HG03354 (cell line): ENCODE measurements at regions not wholly inside any gene's neighbourhood (a gene's known extent, or its start where the extent isn't known, plus 50 kb on each side); places are given as distances from the start of the nearest gene placed in this dataset.

Experiments
- ATAC-seq: cut with Tn5 transposase; IDR thresholded peaks from one replicate; pipeline ENCODE4 v1.9.1; 2021; ENCODE audit warnings: mild to moderate bottlenecking; ENCODE audit not compliant: unreplicated experiment, poor library complexity, severe bottlenecking

- ATAC-seq: no peak
Observed at GRCh38 chr1:14495381-14495780, 103.1 kb upstream of the KAZN start.

- ATAC-seq: no peak
Observed at GRCh38 chr1:14495996-14496395, 102.5 kb upstream of the KAZN start.

GRCh38 chr1:14498839-14499238 lies 99.6 kb upstream of the KAZN start:
- ATAC-seq: no peak

GRCh38 chr1:14499312-14500040 lies 99.0 kb upstream of the KAZN start:
- no peak for ATAC-seq

- no peak for ATAC-seq
Observed at GRCh38 chr1:14500041-14500440, 98.4 kb upstream of the KAZN start.

GRCh38 chr1:14500912-14501311 lies 97.6 kb upstream of the KAZN start:
- ATAC-seq: no peak

- no peak for ATAC-seq
Observed at GRCh38 chr1:14504517-14504916, 94.0 kb upstream of the KAZN start.

- ATAC-seq: no peak
Observed at GRCh38 chr1:14506471-14507255, 91.8 kb upstream of the KAZN start.

GRCh38 chr1:14507262-14507661 lies 91.2 kb upstream of the KAZN start:
- ATAC-seq: no peak

- ATAC-seq: no peak
Observed at GRCh38 chr1:14508613-14509012, 89.9 kb upstream of the KAZN start.

- no peak for ATAC-seq
Observed at GRCh38 chr1:14511166-14511680, 87.3 kb upstream of the KAZN start.

GRCh38 chr1:14511796-14512585 lies 86.5 kb upstream of the KAZN start:
- no peak for ATAC-seq

- no peak for ATAC-seq
Observed at GRCh38 chr1:14513111-14513510, 85.4 kb upstream of the KAZN start.

- no peak for ATAC-seq
Observed at GRCh38 chr1:14514739-14515138, 83.7 kb upstream of the KAZN start.

GRCh38 chr1:14516974-14517840 lies 81.3 kb upstream of the KAZN start:
- ATAC-seq: peak; percentile 45

GRCh38 chr1:14517841-14518180 lies 80.7 kb upstream of the KAZN start:
- ATAC-seq: peak; percentile 5

GRCh38 chr1:14519976-14520375 lies 78.5 kb upstream of the KAZN start:
- no peak for ATAC-seq

GRCh38 chr1:14520514-14521163 lies 77.8 kb upstream of the KAZN start:
- no peak for ATAC-seq

- ATAC-seq: no peak
Observed at GRCh38 chr1:14521622-14522021, 76.9 kb upstream of the KAZN start.
